Lower lobe of right lung (tissue), 2 donors: ENCODE measurements at regions not wholly inside any gene's neighbourhood (a gene's known extent, or its start where the extent isn't known, plus 50 kb on each side); places are given as distances from the start of the nearest gene placed in this dataset.

Source experiments
- ATAC-seq, 2 donors: fragments of 200-7000 bp; cut with Tn5 transposase; one replicate each; pipeline ENCODE4 v1.9.1; 2020 to 2022; ENCODE audit warnings: mild to moderate bottlenecking in 2 of 2, moderate library complexity in 2 of 2
- DNase-seq: peaks from one replicate; pipeline ENCODE4 v3.0.0-alpha.2; 2020
- H3K27ac ChIP-seq: fragments of 200-600 bp; one replicate; pipeline ENCODE4 v1.8.0; 2022
- H3K27me3 ChIP-seq: fragments of 200-600 bp; one replicate; pipeline ENCODE4 v1.8.0; 2022; ENCODE audit warnings: low read depth
- H3K36me3 ChIP-seq: fragments of 200-600 bp; one replicate; pipeline ENCODE4 v1.8.0; 2022; ENCODE audit warnings: mild to moderate bottlenecking
- H3K4me1 ChIP-seq: fragments of 200-600 bp; one replicate; pipeline ENCODE4 v1.8.0; 2022
- H3K4me3 ChIP-seq: fragments of 200-600 bp; one replicate; pipeline ENCODE4 v1.8.0; 2022; ENCODE audit warnings: mild to moderate bottlenecking
- H3K9me3 ChIP-seq: fragments of 200-600 bp; one replicate; pipeline ENCODE4 v1.8.0; 2022
- intact Hi-C: fragments of 100-400 bp; cut with DNase I; formaldehyde crosslinking; loops from one replicate; pipeline ENCODE4 v1.11.0; 2022
- TF ChIP-seq, protein P1 (sequence below): fragments of 200-600 bp; IDR thresholded peaks from one replicate; pipeline ENCODE4 v1.8.0; 2022; ENCODE audit warnings: antibody characterized with exemption, mild to moderate bottlenecking
- donor health status: DM: no; HTN: yes; CAD: no; lungs with severe emphysema.

- no peaks in the 10 kb centered on the region for H3K9me3 ChIP-seq
- TF ChIP-seq, protein P1, sequence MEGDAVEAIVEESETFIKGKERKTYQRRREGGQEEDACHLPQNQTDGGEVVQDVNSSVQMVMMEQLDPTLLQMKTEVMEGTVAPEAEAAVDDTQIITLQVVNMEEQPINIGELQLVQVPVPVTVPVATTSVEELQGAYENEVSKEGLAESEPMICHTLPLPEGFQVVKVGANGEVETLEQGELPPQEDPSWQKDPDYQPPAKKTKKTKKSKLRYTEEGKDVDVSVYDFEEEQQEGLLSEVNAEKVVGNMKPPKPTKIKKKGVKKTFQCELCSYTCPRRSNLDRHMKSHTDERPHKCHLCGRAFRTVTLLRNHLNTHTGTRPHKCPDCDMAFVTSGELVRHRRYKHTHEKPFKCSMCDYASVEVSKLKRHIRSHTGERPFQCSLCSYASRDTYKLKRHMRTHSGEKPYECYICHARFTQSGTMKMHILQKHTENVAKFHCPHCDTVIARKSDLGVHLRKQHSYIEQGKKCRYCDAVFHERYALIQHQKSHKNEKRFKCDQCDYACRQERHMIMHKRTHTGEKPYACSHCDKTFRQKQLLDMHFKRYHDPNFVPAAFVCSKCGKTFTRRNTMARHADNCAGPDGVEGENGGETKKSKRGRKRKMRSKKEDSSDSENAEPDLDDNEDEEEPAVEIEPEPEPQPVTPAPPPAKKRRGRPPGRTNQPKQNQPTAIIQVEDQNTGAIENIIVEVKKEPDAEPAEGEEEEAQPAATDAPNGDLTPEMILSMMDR = no peak
- no peak overlapping the region for H3K27ac ChIP-seq
- no peak overlapping the region for H3K4me3 ChIP-seq
- H3K4me1 ChIP-seq = peaks cover 5% of the 10 kb centered on the region
- no peaks in the 10 kb centered on the region for H3K27me3 ChIP-seq
- intact Hi-C loops = no loop called here
- H3K36me3 ChIP-seq = no peaks in the 10 kb centered on the region
- ATAC-seq (no peak), DNase-seq (no peak)
These were observed 77.0 kb upstream of the DAP start for GRCh38 chr5:10838038-10838437.

DNA sequence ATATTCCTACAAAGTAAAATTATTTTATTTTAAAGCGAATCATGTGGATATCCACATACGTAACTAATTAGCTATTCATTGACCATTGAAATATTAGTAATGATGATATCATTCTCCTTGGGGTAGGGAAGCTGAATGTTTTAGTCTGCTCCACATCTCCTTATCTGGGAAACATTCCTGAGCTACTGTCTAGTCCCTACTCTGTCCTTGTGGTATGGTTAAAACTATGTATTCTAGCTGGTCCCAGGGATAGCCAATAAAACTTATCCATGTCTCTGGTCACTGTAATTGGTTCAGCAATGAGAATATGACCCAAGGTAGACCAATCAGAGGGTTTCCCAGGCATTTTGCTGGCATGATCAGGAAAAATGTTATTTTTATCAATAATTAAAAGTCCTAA, 76.0 kb upstream of the DAP start:
- ATAC-seq = no peak

GRCh38 chr5:10834695-10835094, 73.7 kb upstream of the DAP start:
- Histone ChIP-seq H3K27me3 (no peaks in the 10 kb centered on the region), H3K27ac (no peak overlapping the region), H3K4me3 (no peak overlapping the region), H3K4me1 (peaks cover 7% of the 10 kb centered on the region), H3K9me3 (no peaks in the 10 kb centered on the region), H3K36me3 (no peaks in the 10 kb centered on the region)
- DNase-seq (no peak), ATAC-seq (no peak)
- TF ChIP-seq, protein P1 = no peak
- intact Hi-C loops = no loop called here

More for the DNA sequence above, 76.0 kb upstream of the DAP start:
- H3K27ac ChIP-seq = no peak overlapping the region
- no peak overlapping the region for H3K4me3 ChIP-seq
- no peak for DNase-seq
- H3K27me3 ChIP-seq = no peaks in the 10 kb centered on the region
- no peaks in the 10 kb centered on the region for H3K9me3 ChIP-seq
- TF ChIP-seq, protein P1 = no peak
- H3K4me1 ChIP-seq = peaks cover 7% of the 10 kb centered on the region
- intact Hi-C loops = no loop called here
- H3K36me3 ChIP-seq = no peaks in the 10 kb centered on the region

DNA sequence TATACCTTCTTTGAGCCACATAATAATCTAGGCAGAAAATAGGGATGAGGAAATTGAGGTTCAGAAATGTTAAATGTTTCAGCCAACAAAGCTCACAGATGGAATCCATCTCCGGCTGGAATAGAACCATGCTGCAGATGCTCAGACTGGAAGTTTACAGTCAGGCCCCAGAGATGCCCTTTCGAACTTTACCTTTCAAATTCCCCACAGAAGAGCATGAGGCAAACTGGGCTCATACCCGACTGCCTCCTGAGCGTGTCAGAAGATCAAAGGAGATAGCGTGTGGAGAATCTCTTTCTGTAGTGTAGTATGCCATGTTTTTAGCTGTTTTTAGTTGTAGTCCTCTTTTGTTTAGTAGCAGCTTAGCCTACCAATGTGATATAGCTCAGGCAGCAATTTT, 72.0 kb upstream of the DAP start:
- H3K4me1 ChIP-seq = peaks cover 7% of the 10 kb centered on the region
- H3K27me3 ChIP-seq = no peaks in the 10 kb centered on the region
- no peak overlapping the region for H3K27ac ChIP-seq
- H3K9me3 ChIP-seq = no peaks in the 10 kb centered on the region
- DNase-seq = no peak
- H3K36me3 ChIP-seq = no peaks in the 10 kb centered on the region
- H3K4me3 ChIP-seq = no peak overlapping the region
- intact Hi-C loops = no loop called here
- TF ChIP-seq, protein P1 = no peak
- peak in 1 of 2 donors; percentile 24 for ATAC-seq

DNA sequence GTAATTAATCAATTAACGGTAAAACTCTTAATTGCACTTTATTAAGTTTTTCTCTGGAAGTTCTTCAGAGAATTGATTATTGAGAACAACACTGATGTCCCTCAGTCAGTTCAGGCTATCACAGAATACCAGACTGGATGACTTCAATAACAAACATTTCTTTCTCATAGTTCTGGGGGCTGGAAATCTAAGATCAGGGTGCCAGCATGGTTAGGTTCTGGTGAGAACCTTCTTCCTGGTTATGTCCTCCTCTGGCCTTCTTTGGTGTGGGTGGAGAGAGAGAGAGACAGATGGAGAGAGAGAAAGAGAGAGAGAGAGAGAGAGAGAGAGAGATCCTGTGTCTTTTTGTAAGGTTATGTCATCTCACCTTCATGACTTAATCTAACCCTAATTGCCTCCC, 71.4 kb upstream of the DAP start:
- Histone ChIP-seq H3K36me3 (no peaks in the 10 kb centered on the region), H3K4me3 (no peak overlapping the region), H3K27me3 (no peaks in the 10 kb centered on the region), H3K27ac (no peak overlapping the region), H3K4me1 (peaks cover 7% of the 10 kb centered on the region), H3K9me3 (no peaks in the 10 kb centered on the region)
- intact Hi-C loops = no loop called here
- ATAC-seq (no peak), DNase-seq (no peak)
- TF ChIP-seq, protein P1 = no peak

DNA sequence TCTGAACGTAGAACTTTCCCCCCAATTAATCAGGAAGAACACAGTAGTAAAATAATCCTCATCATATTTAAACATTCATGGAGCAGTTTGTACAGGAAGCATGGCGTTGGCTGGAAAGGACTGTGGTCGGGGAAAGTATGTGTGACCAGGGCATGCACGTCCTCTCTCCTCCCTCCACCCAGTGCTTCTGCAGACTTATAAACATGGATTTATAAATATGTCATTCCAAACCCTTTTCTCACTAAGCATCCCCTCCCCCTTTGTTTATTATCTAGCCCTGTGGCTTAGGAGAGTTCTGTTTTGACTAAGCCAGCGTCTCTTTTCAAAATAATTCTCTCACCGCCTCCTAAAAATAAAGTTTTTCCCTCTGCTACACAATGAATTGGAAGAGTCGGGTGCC, 70.4 kb upstream of the DAP start:
- Histone ChIP-seq H3K27me3 (no peaks in the 10 kb centered on the region), H3K4me1 (peaks cover 7% of the 10 kb centered on the region), H3K36me3 (no peaks in the 10 kb centered on the region), H3K4me3 (no peak overlapping the region), H3K27ac (no peak overlapping the region), H3K9me3 (no peaks in the 10 kb centered on the region)
- DNase-seq = no peak
- TF ChIP-seq, protein P1 = no peak
- intact Hi-C loops = no loop called here
- ATAC-seq = peak in 1 of 2 donors; percentile 50
